GM19467 (cell line): ENCODE measurements at regions not wholly inside any gene's neighbourhood (a gene's known extent, or its start where the extent isn't known, plus 50 kb on each side); places are given as distances from the start of the nearest gene placed in this dataset.
"Not testable (repeated sequence)": the region's sequence is repeated elsewhere in the genome, so short reads cannot be mapped to it uniquely, and the experiment has no call there.

Experiments
- ATAC-seq: cut with Tn5 transposase; IDR thresholded peaks from one replicate; pipeline ENCODE4 v1.9.1; 2021; ENCODE audit warnings: mild to moderate bottlenecking, moderate library complexity; ENCODE audit not compliant: unreplicated experiment

- ATAC-seq, result no peak
Observed at GRCh38 chr11:71153005-71153390, 99.4 kb downstream of the SHANK2 start.

GRCh38 chr11:71152312-71153004 is 99.9 kb downstream of the SHANK2 start:
- not testable (repeated sequence) for ATAC-seq

DNA sequence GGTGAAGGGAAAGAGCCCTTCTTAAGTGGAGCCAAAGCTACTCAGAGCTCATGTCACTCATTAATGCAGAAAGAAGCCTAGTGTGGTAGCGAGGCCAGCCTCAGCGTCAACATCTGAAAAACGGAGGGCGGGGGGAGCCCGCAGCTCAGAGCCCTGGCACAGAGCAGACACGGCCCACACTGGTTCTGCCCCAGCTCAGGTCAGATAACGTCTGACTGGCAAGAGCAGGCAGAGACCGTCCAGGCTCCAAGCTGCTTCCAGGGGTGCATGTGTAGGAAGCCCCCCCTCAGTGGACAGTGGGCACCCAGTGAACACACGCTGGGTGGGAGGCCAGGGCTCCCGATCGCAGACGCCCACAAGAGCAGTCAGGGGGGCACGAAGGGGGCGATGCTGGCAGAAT is 100.8 kb downstream of the SHANK2 start:
- no peak for ATAC-seq

DNA sequence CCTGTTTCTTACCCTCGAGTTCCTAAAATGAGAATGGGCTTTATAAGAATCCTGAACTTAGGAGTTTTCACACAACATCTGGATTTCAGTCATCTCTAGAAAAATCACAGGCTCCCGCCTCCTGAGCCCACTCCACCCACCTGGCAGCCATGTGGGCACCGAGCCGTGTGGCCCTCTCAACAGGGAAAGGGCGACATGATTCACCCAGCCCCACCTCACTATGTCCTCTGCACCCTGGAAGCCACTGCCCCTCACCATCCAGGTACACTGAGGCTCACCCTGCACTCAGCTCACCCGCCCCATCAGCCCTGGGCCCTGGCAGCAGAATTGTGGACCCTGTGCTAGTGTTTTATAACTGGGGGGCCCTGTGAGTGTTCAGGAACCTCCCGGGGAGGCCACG is 101.5 kb downstream of the SHANK2 start:
- ATAC-seq, result no peak

GRCh38 chr11:71148716-71149115 is 103.7 kb downstream of the SHANK2 start:
- ATAC-seq, result no peak

DNA sequence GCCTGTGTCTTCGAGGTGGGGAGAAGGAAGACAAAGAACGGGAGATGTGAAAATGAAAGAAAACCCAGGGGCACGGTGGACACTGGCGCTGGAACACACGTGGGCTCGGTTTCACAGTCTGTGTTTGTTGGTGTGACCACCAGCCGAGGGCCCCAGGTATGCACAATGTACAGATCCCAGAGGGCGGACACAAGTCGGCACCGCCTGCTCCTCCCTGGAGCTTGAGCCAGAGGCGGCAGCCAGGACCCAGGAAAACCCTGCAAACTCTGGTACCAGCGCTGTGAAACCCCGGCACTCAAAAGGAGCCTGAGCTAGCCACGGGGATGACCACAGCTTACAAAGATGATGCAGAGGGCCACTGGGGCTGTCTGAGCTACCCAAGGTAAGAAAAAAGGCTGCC is 105.0 kb downstream of the SHANK2 start:
- ATAC-seq, result no peak

DNA sequence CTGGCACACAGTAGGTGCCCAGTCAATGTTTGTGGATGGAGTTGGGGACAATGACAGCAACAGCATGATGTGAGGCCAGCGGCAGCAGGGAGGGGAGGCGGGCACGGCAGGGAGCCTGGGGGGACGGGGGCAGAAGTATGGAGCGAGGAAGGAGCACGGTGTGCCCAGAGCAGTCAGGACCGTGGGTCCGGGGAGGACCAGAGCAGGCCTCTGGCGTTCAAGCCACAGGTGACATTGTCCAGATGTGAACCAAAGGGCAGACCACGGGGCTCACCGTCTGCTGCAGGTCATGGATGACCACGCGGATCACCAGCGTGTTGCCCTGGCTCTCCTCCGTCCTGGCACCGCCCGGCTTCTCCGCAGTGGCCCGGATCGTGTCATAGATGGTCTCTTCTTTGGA is 105.5 kb downstream of the SHANK2 start:
- ATAC-seq, result no peak

DNA sequence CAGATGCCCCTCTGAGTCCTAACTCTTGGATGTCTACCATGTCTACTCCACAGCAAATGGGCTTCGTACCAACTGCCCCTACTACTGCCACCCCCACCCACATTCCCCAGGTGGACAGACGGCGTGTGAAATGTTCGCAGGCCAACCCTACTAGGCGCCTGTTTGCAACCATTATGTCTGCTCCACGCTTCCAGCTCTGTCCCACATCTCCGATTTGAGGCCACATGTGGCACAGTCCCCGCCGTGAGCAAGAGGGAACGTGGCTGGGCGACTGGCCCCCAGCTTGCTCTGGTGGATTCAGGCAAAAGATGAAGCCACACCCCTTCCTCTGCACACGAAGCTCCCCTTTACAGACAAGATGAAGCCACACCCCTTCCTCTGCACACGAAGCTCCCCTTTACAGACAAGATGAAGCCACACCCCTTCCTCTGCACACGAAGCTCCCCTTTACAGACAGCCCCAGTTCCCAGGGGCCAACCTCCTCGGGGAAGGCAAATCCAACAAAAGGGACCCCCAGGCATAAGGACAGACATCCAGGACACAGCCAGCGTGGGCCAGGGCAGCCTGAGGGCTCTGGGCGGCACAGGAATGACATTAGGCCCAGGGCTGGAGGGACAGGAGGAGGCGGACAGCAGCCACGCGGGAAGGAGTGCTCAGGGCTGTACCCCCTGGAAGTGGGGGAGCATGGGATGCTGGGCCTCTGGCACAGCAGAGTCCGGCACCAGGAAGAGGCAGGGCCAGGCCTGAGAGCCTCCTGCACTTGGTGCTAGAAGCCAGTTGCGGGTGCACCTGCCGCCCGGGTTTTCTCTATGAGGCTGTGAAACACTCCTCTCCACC is 106.2 kb downstream of the SHANK2 start:
- ATAC-seq, result no peak

- no peak for ATAC-seq
Observed at GRCh38 chr11:71145368-71145767, 107.0 kb downstream of the SHANK2 start.

GRCh38 chr11:71144736-71145135 is 107.6 kb downstream of the SHANK2 start:
- ATAC-seq, result no peak

DNA sequence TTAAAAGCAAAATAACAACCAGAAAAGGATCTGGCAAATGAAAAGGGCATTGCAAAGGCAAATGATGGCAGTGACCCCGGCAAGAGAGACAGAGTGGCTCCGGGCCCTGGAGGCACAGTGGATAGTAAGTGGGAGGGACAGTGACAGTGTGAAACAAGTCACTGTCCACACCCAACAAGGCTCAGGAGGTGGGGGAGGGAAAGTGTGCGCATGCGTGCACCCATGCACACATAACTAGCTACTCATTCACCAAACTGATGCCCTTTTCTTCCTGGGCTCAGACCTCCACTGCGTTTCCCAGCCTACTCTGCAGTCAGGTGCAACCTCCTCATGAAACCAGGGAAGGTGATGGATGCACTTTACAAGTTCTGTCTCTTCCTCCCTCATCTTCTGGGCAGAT is 108.4 kb downstream of the SHANK2 start:
- ATAC-seq, result no peak

DNA sequence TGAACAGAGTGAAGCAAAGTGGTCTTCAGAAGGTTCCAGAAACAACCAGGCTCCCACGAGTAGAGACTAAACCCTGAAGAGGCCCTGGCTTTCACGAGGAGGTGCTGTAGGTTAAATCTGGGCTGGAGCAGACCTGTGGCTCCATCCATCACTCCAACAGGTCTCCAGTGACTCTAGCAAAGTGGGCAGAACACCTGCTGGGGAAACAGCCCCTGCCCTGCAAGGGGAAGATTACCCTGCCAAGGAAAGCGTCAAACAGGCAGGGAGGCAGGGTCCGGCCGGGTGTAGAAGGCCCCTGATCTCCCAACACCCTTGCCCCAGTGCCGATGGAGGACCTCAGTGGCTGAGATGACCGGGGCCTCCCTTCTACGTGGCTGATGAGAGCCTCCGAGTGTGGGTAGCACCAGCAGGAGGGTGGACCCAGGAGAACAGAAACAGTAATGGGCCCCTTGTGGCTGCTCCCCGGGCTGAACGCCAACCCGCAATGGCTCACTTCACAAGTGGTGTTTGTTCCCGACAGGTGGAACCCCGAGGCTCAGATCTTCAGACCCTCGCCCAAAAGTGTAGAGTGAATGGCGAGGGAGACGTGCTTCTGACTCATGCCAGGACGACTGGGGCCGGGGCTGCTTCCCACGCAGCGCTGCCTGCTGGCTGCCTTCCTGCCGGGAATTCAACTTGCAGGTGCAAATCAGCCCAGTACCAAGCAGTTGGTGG is 112.0 kb downstream of the SHANK2 start:
- no peak for ATAC-seq

GRCh38 chr11:71139516-71140205 is 112.7 kb downstream of the SHANK2 start:
- no peak for ATAC-seq

GRCh38 chr11:71138737-71139425 is 113.5 kb downstream of the SHANK2 start:
- no peak for ATAC-seq

DNA sequence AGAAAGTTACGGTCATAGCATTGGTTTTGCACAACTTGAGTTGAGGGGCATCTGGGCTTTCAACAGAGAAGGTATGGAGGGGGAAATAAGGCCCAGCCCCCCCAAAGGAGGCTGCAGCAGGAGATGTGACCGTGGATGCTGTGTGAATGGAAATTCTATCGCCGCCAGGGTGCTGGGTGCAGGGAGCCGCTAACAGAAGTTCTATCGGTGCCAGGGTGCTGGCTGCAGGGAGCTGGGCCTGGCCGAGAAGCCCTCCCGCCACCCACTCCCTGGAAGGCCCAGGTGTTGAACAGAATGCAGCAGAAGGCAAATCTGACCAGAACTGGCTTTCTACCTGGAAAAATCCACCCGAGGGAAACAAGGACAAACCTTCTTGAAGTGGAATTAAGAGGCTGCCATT is 115.0 kb downstream of the SHANK2 start:
- ATAC-seq, result no peak

DNA sequence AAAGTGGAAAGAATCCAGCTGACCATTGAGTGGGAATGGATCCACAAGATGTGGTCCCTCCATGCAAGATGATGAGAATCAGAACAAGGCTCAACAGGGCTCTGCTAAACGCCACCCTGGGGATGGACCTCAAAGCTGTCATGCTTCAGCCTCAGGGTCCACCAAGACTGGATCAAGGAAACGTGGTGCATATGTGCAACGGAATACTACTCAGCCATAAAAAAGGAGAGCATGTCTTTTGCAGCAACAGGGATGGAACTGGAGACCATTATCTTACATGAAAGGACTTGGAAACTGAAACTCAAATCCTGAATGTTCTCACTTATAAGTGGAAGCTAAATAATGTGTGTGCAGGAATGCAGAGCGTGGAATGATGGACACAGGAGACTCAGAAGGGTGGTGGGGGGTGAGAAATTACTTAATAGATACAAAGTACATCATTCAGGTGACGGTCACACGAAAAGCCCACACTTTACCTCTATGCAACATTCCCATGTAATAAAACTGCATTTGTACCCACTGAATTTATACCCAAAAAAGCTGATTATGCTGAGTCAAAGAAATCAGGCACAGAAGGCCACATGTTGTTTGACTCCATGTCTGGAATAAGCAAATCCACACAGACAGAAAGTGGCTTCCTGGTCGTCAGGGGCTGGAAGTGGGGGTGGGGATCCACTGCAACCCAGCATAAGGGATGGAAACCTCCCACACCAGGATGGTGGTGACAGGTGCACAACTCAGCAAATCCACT is 116.1 kb downstream of the SHANK2 start:
- ATAC-seq, result no peak

DNA sequence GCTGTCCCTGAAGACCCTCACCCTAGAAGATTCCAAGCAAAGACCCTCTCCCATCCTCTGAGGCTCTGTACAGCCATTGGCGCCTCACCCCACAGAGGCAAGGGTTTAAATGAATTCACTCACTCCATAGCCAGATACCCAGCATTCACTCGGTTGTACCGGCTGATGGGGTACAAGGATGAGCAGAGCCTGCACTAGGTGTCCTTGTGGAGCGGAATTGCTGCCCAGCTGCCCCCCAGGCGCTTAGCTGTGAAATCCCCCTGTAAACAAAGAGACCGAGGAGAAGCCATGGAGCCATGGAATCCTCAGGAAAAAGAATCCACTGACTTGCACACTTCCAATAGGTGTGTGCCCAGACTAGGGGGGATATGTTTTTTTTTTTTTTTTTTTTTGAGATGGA is 117.3 kb downstream of the SHANK2 start:
- ATAC-seq, result no peak

DNA sequence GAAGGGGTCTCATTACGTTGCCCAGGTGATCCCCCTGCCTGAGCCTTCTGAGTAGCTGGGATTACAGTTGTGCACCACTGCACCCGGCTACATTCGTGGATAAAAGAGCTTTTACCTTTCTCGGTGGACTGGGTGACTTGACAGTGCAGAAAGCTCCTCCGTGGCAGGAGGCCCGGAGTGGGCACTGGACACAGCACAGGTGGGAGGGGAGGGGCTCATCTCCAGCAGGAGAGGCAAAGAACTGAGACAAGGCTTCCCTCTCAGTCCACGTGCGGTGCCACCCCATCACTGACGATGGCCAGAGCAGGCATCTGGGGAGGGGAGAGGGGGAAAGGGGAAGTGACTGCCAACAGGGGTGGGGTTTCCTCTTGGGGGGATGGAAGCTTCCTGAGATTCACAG is 118.4 kb downstream of the SHANK2 start:
- no peak for ATAC-seq

DNA sequence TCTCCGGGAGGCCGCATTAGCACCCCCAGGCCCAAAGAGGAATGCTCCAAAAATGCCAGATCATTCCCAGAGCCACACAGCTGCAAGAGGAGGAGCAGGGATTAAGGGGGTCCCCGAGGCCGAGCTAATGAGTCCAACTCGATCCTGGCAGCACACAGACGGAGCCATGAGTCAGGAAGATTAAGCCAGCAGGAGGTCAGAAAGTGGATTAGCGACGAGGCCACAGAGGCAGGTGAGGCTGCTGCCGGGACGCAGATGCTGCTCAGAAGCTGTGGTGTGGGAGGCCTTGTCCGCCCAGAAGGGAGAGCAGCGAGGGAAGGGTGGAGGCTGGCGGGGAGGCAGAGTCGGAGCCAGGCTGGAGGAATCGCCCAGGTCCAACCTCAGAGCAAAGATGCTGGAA is 120.5 kb downstream of the SHANK2 start:
- no peak for ATAC-seq

DNA sequence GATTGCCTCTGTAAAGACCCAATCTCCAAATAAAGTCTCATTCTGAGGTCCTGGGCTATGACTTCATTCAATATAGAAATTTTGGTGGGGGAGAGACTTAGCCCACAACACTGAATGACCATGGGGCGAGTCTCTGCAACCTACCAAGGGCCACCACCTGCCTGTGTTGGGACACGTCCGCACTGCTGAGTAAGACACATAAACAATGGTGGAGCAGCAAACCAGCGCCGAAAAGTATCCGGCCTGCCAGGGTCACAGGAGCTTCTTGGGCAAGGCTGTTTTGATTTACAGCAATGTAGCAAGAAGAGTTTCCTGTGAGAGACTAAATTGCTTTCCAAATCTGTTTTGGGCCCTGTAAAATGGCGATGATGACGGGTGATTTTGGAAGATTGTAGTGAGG is 122.3 kb downstream of the SHANK2 start:
- no peak for ATAC-seq
